ENCODE measurements at regions not wholly inside any gene's neighbourhood (a gene's known extent, or its start where the extent isn't known, plus 50 kb on each side); places are given as distances from the start of the nearest gene placed in this dataset.

GRCh38 chr17:70677783-70678647 lies 508.7 kb downstream of the KCNJ2 start:
- no peaks in the 10 kb centered on the region for H3K4me1 Mint-ChIP-seq
- ATAC-seq (replicated peaks; ENCODE audit: extremely low read depth, poor library complexity, severe bottlenecking) (no peak), DNase-seq (ENCODE audit: low spot score in 2 of 2) (no peak)
- H3K9me3 Mint-ChIP-seq: peaks cover 6% of the 10 kb centered on the region
- H3K27me3 Mint-ChIP-seq: no peaks in the 10 kb centered on the region
- H3K4me3 Mint-ChIP-seq: no peak overlapping the region
- H3K36me3 Mint-ChIP-seq (ENCODE audit: insufficient read depth): no peaks in the 10 kb centered on the region
- no peak overlapping the region for H3K27ac Mint-ChIP-seq (ENCODE audit: low read depth)

DNA sequence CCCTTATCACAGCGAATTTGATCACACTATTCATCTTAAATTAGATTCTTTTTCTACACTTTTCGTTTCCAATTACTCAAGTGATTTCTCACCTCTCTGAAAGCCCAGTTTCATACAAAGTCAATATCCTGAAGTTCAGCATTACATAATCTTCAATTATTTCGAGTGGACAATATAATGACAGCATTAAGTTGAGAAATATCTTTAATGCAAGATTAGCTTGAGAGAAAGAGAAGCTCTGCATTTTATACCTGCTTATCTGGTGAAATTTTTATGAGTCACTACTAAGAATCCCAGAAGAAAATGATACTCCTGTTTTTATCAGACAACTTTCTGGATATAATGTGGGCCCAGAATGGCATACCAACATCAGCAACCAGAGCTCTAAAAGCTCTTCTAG lies 509.6 kb downstream of the KCNJ2 start:
- Mint-ChIP-seq H3K27ac (ENCODE audit: low read depth) (no peak overlapping the region), H3K9me3 (peaks cover under 1% of the 10 kb centered on the region), H3K36me3 (ENCODE audit: insufficient read depth) (no peaks in the 10 kb centered on the region), H3K4me1 (no peaks in the 10 kb centered on the region), H3K27me3 (no peaks in the 10 kb centered on the region), H3K4me3 (no peak overlapping the region)
- ATAC-seq (replicated peaks; ENCODE audit: extremely low read depth, poor library complexity, severe bottlenecking) (no peak), DNase-seq (ENCODE audit: low spot score in 2 of 2) (no peak)

- H3K4me3 Mint-ChIP-seq: no peak overlapping the region
- H3K36me3 Mint-ChIP-seq (ENCODE audit: insufficient read depth): no peaks in the 10 kb centered on the region
- ATAC-seq (replicated peaks; ENCODE audit: extremely low read depth, poor library complexity, severe bottlenecking): no peak
- DNase-seq (ENCODE audit: low spot score in 2 of 2): no peak
- H3K27me3 Mint-ChIP-seq: no peaks in the 10 kb centered on the region
- no peaks in the 10 kb centered on the region for H3K9me3 Mint-ChIP-seq
- no peak overlapping the region for H3K27ac Mint-ChIP-seq (ENCODE audit: low read depth)
- no peaks in the 10 kb centered on the region for H3K4me1 Mint-ChIP-seq
These were observed 514.6 kb downstream of the KCNJ2 start for GRCh38 chr17:70683936-70684335.

GRCh38 chr17:70687421-70687820 lies 518.1 kb downstream of the KCNJ2 start:
- no peaks in the 10 kb centered on the region for H3K27me3 Mint-ChIP-seq

DNA sequence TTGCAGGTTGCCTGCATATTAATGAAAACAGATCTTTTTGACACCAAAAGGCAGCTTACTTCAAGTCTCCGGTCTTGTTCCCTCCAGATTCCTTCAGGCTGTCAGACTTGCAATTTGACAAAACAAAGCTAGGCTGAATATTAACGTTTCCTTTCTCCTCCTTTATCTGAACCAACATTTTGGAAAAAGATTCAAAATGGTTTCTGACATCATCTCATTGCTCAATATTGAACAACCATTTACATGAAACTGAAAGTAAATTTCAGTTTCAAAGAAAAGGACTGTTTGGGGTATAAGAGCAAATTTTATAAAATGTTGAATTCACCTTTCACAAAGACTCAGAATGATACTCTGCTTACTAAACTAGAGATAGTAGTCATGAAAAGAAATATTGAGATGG lies 521.8 kb downstream of the KCNJ2 start:
- H3K9me3 Mint-ChIP-seq: peaks cover 16% of the 10 kb centered on the region
- no peak overlapping the region for H3K27ac Mint-ChIP-seq (ENCODE audit: low read depth)
- DNase-seq (ENCODE audit: low spot score in 2 of 2) (no peak), ATAC-seq (replicated peaks; ENCODE audit: extremely low read depth, poor library complexity, severe bottlenecking) (no peak)
- no peaks in the 10 kb centered on the region for H3K4me1 Mint-ChIP-seq
- no peaks in the 10 kb centered on the region for H3K36me3 Mint-ChIP-seq (ENCODE audit: insufficient read depth)
- no peak overlapping the region for H3K4me3 Mint-ChIP-seq
- H3K27me3 Mint-ChIP-seq: no peaks in the 10 kb centered on the region

More at GRCh38 chr17:70687421-70687820, 518.1 kb downstream of the KCNJ2 start:
- no peak overlapping the region for H3K27ac Mint-ChIP-seq (ENCODE audit: low read depth)
- no peaks in the 10 kb centered on the region for H3K36me3 Mint-ChIP-seq (ENCODE audit: insufficient read depth)
- H3K4me1 Mint-ChIP-seq: no peaks in the 10 kb centered on the region
- peaks cover 6% of the 10 kb centered on the region for H3K9me3 Mint-ChIP-seq
- ATAC-seq (replicated peaks; ENCODE audit: extremely low read depth, poor library complexity, severe bottlenecking) (no peak), DNase-seq (ENCODE audit: low spot score in 2 of 2) (no peak)
- no peak overlapping the region for H3K4me3 Mint-ChIP-seq

DNA sequence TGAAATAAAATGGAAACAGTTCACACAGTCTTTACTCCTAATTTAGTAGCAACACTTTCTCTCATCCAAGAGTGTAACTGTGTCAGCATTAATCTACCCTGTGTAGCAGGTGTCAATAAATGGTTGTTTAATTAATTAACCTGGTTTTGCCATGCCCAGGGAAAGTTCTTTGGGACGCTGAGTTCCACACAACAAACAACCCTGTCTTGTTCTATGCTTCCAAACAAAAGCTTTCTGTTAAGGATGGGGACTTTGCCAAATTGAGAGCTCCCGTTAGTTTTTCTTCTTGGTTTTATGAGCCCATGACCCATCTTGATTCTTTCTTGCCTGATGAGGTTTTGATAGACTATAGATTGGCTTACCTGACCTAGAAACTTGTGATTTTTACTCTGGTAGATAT lies 530.1 kb downstream of the KCNJ2 start:
- Mint-ChIP-seq H3K27ac (ENCODE audit: low read depth) (no peak overlapping the region), H3K36me3 (ENCODE audit: insufficient read depth) (no peaks in the 10 kb centered on the region), H3K27me3 (no peaks in the 10 kb centered on the region), H3K4me3 (no peak overlapping the region), H3K4me1 (no peaks in the 10 kb centered on the region), H3K9me3 (peaks cover 20% of the 10 kb centered on the region)
- ATAC-seq (replicated peaks; ENCODE audit: extremely low read depth, poor library complexity, severe bottlenecking) (no peak), DNase-seq (ENCODE audit: low spot score in 2 of 2) (no peak)

GRCh38 chr17:70702683-70703255 lies 533.4 kb downstream of the KCNJ2 start:
- H3K27me3 Mint-ChIP-seq: no peaks in the 10 kb centered on the region
- H3K4me3 Mint-ChIP-seq: no peak overlapping the region
- peaks cover 2% of the 10 kb centered on the region for H3K36me3 Mint-ChIP-seq (ENCODE audit: insufficient read depth)
- H3K27ac Mint-ChIP-seq (ENCODE audit: low read depth): no peak overlapping the region
- no peak for DNase-seq (ENCODE audit: low spot score in 2 of 2)
- no peak for ATAC-seq (replicated peaks; ENCODE audit: extremely low read depth, poor library complexity, severe bottlenecking)
- H3K4me1 Mint-ChIP-seq: no peaks in the 10 kb centered on the region
- peaks cover 20% of the 10 kb centered on the region for H3K9me3 Mint-ChIP-seq

GRCh38 chr17:70709596-70709995 lies 540.3 kb downstream of the KCNJ2 start:
- Mint-ChIP-seq H3K27ac (ENCODE audit: low read depth) (no peak overlapping the region), H3K36me3 (ENCODE audit: insufficient read depth) (peaks cover 2% of the 10 kb centered on the region), H3K9me3 (peaks cover 14% of the 10 kb centered on the region), H3K4me1 (no peaks in the 10 kb centered on the region), H3K27me3 (no peaks in the 10 kb centered on the region), H3K4me3 (no peak overlapping the region)
- DNase-seq (ENCODE audit: low spot score in 2 of 2): no peak
- ATAC-seq (replicated peaks; ENCODE audit: extremely low read depth, poor library complexity, severe bottlenecking): no peak

GRCh38 chr17:70713694-70714093 lies 544.4 kb downstream of the KCNJ2 start:
- no peak for DNase-seq (ENCODE audit: low spot score in 2 of 2)
- ATAC-seq (replicated peaks; ENCODE audit: extremely low read depth, poor library complexity, severe bottlenecking): no peak
- peaks cover 13% of the 10 kb centered on the region for H3K9me3 Mint-ChIP-seq
- no peaks in the 10 kb centered on the region for H3K27me3 Mint-ChIP-seq
- H3K4me3 Mint-ChIP-seq: no peak overlapping the region
- H3K4me1 Mint-ChIP-seq: no peaks in the 10 kb centered on the region
- no peak overlapping the region for H3K27ac Mint-ChIP-seq (ENCODE audit: low read depth)
- H3K36me3 Mint-ChIP-seq (ENCODE audit: insufficient read depth): no peaks in the 10 kb centered on the region

- no peak for ATAC-seq (replicated peaks; ENCODE audit: extremely low read depth, poor library complexity, severe bottlenecking)
- Mint-ChIP-seq H3K27me3 (no peaks in the 10 kb centered on the region), H3K27ac (ENCODE audit: low read depth) (no peak overlapping the region), H3K9me3 (peaks cover 11% of the 10 kb centered on the region), H3K4me3 (no peak overlapping the region), H3K36me3 (ENCODE audit: insufficient read depth) (no peaks in the 10 kb centered on the region), H3K4me1 (no peaks in the 10 kb centered on the region)
- DNase-seq (ENCODE audit: low spot score in 2 of 2): no peak
These were observed 547.2 kb downstream of the KCNJ2 start for GRCh38 chr17:70716551-70716950.

DNA sequence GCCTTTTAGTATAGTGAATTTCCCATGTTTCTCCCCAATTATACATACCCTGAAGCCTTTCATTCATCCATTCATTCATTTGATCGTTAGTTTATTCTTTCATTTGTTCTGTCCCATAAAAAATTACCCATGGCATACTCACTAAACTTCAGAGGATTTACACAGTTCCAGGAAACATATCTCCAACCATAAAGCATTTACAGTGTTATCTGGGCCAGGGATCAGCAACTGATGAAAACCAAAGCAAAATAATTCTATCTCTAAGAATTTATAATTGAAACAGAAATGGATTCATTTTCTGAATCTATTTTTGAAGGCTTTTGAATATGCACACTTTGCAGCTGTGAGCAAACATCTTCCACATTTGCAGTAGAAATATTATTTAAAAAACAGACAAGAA lies 547.7 kb downstream of the KCNJ2 start:
- DNase-seq (ENCODE audit: low spot score in 2 of 2) (no peak), ATAC-seq (replicated peaks; ENCODE audit: extremely low read depth, poor library complexity, severe bottlenecking) (no peak)
- H3K4me1 Mint-ChIP-seq: no peaks in the 10 kb centered on the region
- H3K9me3 Mint-ChIP-seq: peaks cover 11% of the 10 kb centered on the region
- no peaks in the 10 kb centered on the region for H3K36me3 Mint-ChIP-seq (ENCODE audit: insufficient read depth)
- H3K27me3 Mint-ChIP-seq: no peaks in the 10 kb centered on the region
- H3K27ac Mint-ChIP-seq (ENCODE audit: low read depth): no peak overlapping the region
- H3K4me3 Mint-ChIP-seq: no peak overlapping the region

DNA sequence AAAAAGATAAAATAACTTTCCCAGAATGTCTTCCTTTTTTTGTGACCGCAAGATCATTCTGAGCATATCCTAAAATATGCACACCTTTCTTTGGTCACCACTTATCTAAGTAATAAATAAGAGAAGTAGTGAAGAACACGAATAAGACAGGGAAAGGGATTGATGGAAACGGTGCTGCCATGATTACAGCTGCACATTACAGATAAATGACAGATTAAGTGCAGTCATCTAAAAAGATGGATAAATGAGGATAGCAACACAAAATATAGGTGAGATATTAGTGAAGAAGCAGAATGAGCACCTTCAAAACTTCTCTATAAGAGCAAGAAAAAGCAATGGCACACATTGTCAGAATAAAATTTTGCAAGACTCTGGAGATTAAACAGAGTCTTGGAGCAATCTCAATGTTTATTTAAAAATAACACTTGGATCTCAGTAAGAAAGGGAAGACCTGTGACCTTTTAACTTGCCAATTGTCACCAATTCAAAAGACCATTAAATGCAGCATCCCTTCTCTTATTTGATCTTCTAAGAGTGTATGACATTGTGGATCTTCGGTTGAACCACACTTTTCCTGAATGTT lies 567.1 kb downstream of the KCNJ2 start:
- H3K4me3 Mint-ChIP-seq: no peak overlapping the region
- DNase-seq (ENCODE audit: low spot score in 2 of 2) (no peak), ATAC-seq (replicated peaks; ENCODE audit: extremely low read depth, poor library complexity, severe bottlenecking) (no peak)
- H3K27ac Mint-ChIP-seq (ENCODE audit: low read depth): no peak overlapping the region
- no peaks in the 10 kb centered on the region for H3K27me3 Mint-ChIP-seq
- H3K4me1 Mint-ChIP-seq: no peaks in the 10 kb centered on the region
- H3K36me3 Mint-ChIP-seq (ENCODE audit: insufficient read depth): no peaks in the 10 kb centered on the region
- H3K9me3 Mint-ChIP-seq: peaks cover 15% of the 10 kb centered on the region

GRCh38 chr17:70739065-70739464 lies 569.7 kb downstream of the KCNJ2 start:
- H3K4me3 Mint-ChIP-seq: no peak overlapping the region
- H3K9me3 Mint-ChIP-seq: peaks cover 6% of the 10 kb centered on the region
- H3K36me3 Mint-ChIP-seq (ENCODE audit: insufficient read depth): no peaks in the 10 kb centered on the region
- no peak overlapping the region for H3K27ac Mint-ChIP-seq (ENCODE audit: low read depth)
- H3K27me3 Mint-ChIP-seq: no peaks in the 10 kb centered on the region
- ATAC-seq (replicated peaks; ENCODE audit: extremely low read depth, poor library complexity, severe bottlenecking): no peak
- no peak for DNase-seq (ENCODE audit: low spot score in 2 of 2)
- no peaks in the 10 kb centered on the region for H3K4me1 Mint-ChIP-seq
